Fibroblast of lung (primary cell): ENCODE measurements at regions not wholly inside any gene's neighbourhood (a gene's known extent, or its start where the extent isn't known, plus 50 kb on each side); places are given as distances from the start of the nearest gene placed in this dataset.

ENCODE experiments used
- DNase-seq, 2 donors: peaks; one replicate each; pipeline versions ENCODE4 v3.0.0 to v3.0.0-alpha.2; 2010; ENCODE audit warnings: low read depth in 2 of 2
- H2AFZ ChIP-seq: 2 replicates; pipeline ENCODE4 v1.5.1; 2012; ENCODE audit warnings: low read length, control low read depth, inconsistent platforms
- H3K27ac ChIP-seq: 2 replicates; pipeline ENCODE4 v1.5.1; 2011; ENCODE audit warnings: low read length, control low read depth; ENCODE audit not compliant: insufficient read depth
- H3K27me3 ChIP-seq: 2 replicates; pipeline ENCODE4 v1.5.1; 2011; ENCODE audit warnings: mild to moderate bottlenecking, low read length; ENCODE audit not compliant: control insufficient read depth, insufficient read depth
- H3K36me3 ChIP-seq: 2 replicates; pipeline ENCODE4 v1.5.1; 2011; ENCODE audit warnings: low read length; ENCODE audit not compliant: control insufficient read depth, insufficient read depth
- H3K4me1 ChIP-seq: 2 replicates; pipeline ENCODE4 v1.5.1; 2011; ENCODE audit warnings: low read length; ENCODE audit not compliant: control insufficient read depth, insufficient read depth; ENCODE audit errors: extremely low read depth
- H3K4me2 ChIP-seq: 2 replicates; pipeline ENCODE4 v1.5.1; 2011; ENCODE audit warnings: low read length, control low read depth; ENCODE audit not compliant: insufficient read depth; ENCODE audit errors: extremely low read depth
- H3K4me3 ChIP-seq, 4 experiments: fragments of 200-600 bp in 1 of 4; sonication (generic) in 1 of 4; replicated peaks in 1 of 4; 2 replicates each; pipeline ENCODE4 v1.5.1; 2011 to 2016; ENCODE audit warnings: low read length in 4 of 4, low read depth in 3 of 4, mild to moderate bottlenecking in 3 of 4, control low read depth in 2 of 4, inconsistent platforms in 1 of 4, mixed read lengths in 1 of 4; ENCODE audit not compliant: insufficient read depth in 1 of 4; ENCODE audit errors: control extremely low read depth in 1 of 4
- H3K79me2 ChIP-seq: 2 replicates; pipeline ENCODE4 v1.5.1; 2012; ENCODE audit warnings: mild to moderate bottlenecking, low read length, inconsistent platforms; ENCODE audit not compliant: control insufficient read depth, insufficient read depth
- H3K9ac ChIP-seq: 2 replicates; pipeline ENCODE4 v1.5.1; 2011; ENCODE audit warnings: mild to moderate bottlenecking, low read length, control low read depth; ENCODE audit not compliant: insufficient read depth
- H3K9me3 ChIP-seq: 2 replicates; pipeline ENCODE4 v1.5.1; 2012; ENCODE audit warnings: low read depth, low read length; ENCODE audit not compliant: control insufficient read depth, insufficient read depth
- H4K20me1 ChIP-seq: 2 replicates; pipeline ENCODE4 v1.5.1; 2011; ENCODE audit warnings: low read length; ENCODE audit not compliant: control insufficient read depth, insufficient read depth; ENCODE audit errors: extremely low read depth
- CTCF ChIP-seq, 2 donors: IDR thresholded peaks in 1 of 2; conservative IDR thresholded peaks in 1 of 2; 1 replicate in 1 of 2; 2 replicates in 1 of 2; pipeline ENCODE4 v1.5.1; 2011 to 2012; ENCODE audit warnings: low read length in 2 of 2, control low read depth in 1 of 2, inconsistent platforms in 1 of 2, low read depth in 1 of 2, mild to moderate bottlenecking in 1 of 2
- EZH2 ChIP-seq: IDR thresholded peaks from 2 replicates; pipeline ENCODE4 v1.5.1; 2012; ENCODE audit warnings: low read length, control low read depth, mild to moderate bottlenecking; ENCODE audit errors: missing control alignments

- H4K20me1 ChIP-seq, result no peaks in the 10 kb centered on the region
- DNase-seq, result no peak
- H3K9me3 ChIP-seq, result no peaks in the 10 kb centered on the region
- no peaks in the 10 kb centered on the region for H3K79me2 ChIP-seq
- H3K4me1 ChIP-seq, result no peaks in the 10 kb centered on the region
- no peak overlapping the region for H3K9ac ChIP-seq
- no peaks in the 10 kb centered on the region for H3K36me3 ChIP-seq
- no peaks in the 10 kb centered on the region for H3K27me3 ChIP-seq
- H3K4me3 ChIP-seq, result no peak overlapping the region
- H2AFZ ChIP-seq, result no peak overlapping the region
- H3K27ac ChIP-seq, result no peak overlapping the region
- H3K4me2 ChIP-seq, result no peak overlapping the region
- TF ChIP-seq EZH2, result no peak
- no peak for TF ChIP-seq CTCF (conservative IDR thresholded peaks at IDR 0.05 in 1 of 2, IDR thresholded peaks at IDR 0.05 in 1 of 2; ENCODE audit: low read depth in 1 of 2, low read length in 2 of 2)
Observed at GRCh38 chr12:58513852-58514251, 406.5 kb downstream of the LRIG3 start.

DNA sequence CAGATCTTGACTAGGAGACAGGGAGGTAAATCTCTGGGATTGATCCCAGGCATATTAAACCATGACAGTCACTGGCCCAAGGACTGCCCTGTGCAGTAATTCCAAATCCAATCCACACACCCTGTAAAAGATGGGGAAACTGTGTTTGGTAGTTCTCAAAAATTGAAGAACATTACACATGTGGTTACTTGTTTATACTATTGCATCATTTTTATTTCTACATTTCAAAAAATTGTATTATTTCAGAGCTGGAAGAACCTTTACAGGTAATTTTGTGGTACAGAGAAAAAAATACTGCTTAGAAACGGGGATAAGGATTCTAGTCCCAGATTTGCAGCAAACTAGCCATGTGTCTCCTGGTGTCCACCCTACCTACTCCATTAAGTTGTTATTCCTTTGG lies 400.5 kb downstream of the LRIG3 start:
- no peak overlapping the region for H3K27ac ChIP-seq
- no peaks in the 10 kb centered on the region for H3K9me3 ChIP-seq
- no peak overlapping the region for H2AFZ ChIP-seq
- no peak overlapping the region for H3K9ac ChIP-seq
- no peaks in the 10 kb centered on the region for H4K20me1 ChIP-seq
- DNase-seq, result no peak
- H3K27me3 ChIP-seq, result no peaks in the 10 kb centered on the region
- no peaks in the 10 kb centered on the region for H3K79me2 ChIP-seq
- TF ChIP-seq CTCF (conservative IDR thresholded peaks at IDR 0.05 in 1 of 2, IDR thresholded peaks at IDR 0.05 in 1 of 2; ENCODE audit: low read depth in 1 of 2, low read length in 2 of 2) (no peak), EZH2 (no peak)
- no peaks in the 10 kb centered on the region for H3K36me3 ChIP-seq
- H3K4me1 ChIP-seq, result no peaks in the 10 kb centered on the region
- H3K4me3 ChIP-seq, result no peak overlapping the region
- H3K4me2 ChIP-seq, result no peak overlapping the region

GRCh38 chr12:58521152-58521551 lies 399.2 kb downstream of the LRIG3 start:
- DNase-seq, result no peak
- no peak overlapping the region for H3K4me2 ChIP-seq
- no peak overlapping the region for H3K4me3 ChIP-seq
- H2AFZ ChIP-seq, result no peak overlapping the region
- no peaks in the 10 kb centered on the region for H4K20me1 ChIP-seq
- no peaks in the 10 kb centered on the region for H3K4me1 ChIP-seq
- no peak overlapping the region for H3K27ac ChIP-seq
- no peaks in the 10 kb centered on the region for H3K9me3 ChIP-seq
- no peaks in the 10 kb centered on the region for H3K27me3 ChIP-seq
- no peak for TF ChIP-seq CTCF (conservative IDR thresholded peaks at IDR 0.05 in 1 of 2, IDR thresholded peaks at IDR 0.05 in 1 of 2; ENCODE audit: low read depth in 1 of 2, low read length in 2 of 2)
- TF ChIP-seq EZH2, result no peak
- H3K9ac ChIP-seq, result no peak overlapping the region
- H3K79me2 ChIP-seq, result no peaks in the 10 kb centered on the region
- no peaks in the 10 kb centered on the region for H3K36me3 ChIP-seq
